Endodermal cell (in vitro differentiated cells): ENCODE measurements at regions not wholly inside any gene's neighbourhood (a gene's known extent, or its start where the extent isn't known, plus 50 kb on each side); places are given as distances from the start of the nearest gene placed in this dataset.

Experiments used
- DNase-seq: peaks from one replicate; pipeline ENCODE4 v3.0.0-alpha.2; 2017
- H3K27ac ChIP-seq: 2 replicates; pipeline ENCODE4 v1.5.1; 2013; ENCODE audit warnings: mild to moderate bottlenecking, low read depth, low read length, moderate library complexity
- H3K27me3 ChIP-seq: 2 replicates; pipeline ENCODE4 v1.6.1; 2013; ENCODE audit warnings: mild to moderate bottlenecking, low read length, moderate library complexity; ENCODE audit not compliant: insufficient read depth, control insufficient read depth, poor library complexity, severe bottlenecking
- H3K36me3 ChIP-seq: 2 replicates; pipeline ENCODE4 v1.7.0; 2013; ENCODE audit warnings: mild to moderate bottlenecking, low read length, moderate library complexity; ENCODE audit not compliant: control insufficient read depth, insufficient read depth
- H3K4me1 ChIP-seq: one replicate; pipeline ENCODE4 v1.7.0; 2013; ENCODE audit warnings: low read length; ENCODE audit not compliant: control insufficient read depth, insufficient read depth
- H3K4me3 ChIP-seq: 2 replicates; pipeline ENCODE4 v1.5.1; 2013; ENCODE audit warnings: mild to moderate bottlenecking, low read length, moderate library complexity
- H3K9ac ChIP-seq: 2 replicates; pipeline ENCODE4 v1.6.1; 2013; ENCODE audit warnings: mild to moderate bottlenecking, low read length, moderate library complexity; ENCODE audit not compliant: poor library complexity, severe bottlenecking; ENCODE audit errors: extremely low read depth
- H3K9me3 ChIP-seq: 2 replicates; pipeline ENCODE4 v1.6.1; 2013; ENCODE audit warnings: mild to moderate bottlenecking, low read length, moderate library complexity; ENCODE audit not compliant: control insufficient read depth
- H3K27ac Mint-ChIP-seq: 2 replicates; pipeline ENCODE4 v1.8.0; 2020; ENCODE audit warnings: mixed read lengths
- H3K27me3 Mint-ChIP-seq: 2 replicates; pipeline ENCODE4 v1.8.0; 2021; ENCODE audit warnings: mild to moderate bottlenecking, mixed read lengths; ENCODE audit not compliant: insufficient read depth
- H3K36me3 Mint-ChIP-seq: 2 replicates; pipeline ENCODE4 v1.8.0; 2020; ENCODE audit warnings: low read depth, mixed read lengths
- H3K4me1 Mint-ChIP-seq: 2 replicates; pipeline ENCODE4 v1.8.0; 2020; ENCODE audit warnings: mixed read lengths
- H3K4me3 Mint-ChIP-seq: 2 replicates; pipeline ENCODE4 v1.8.0; 2020; ENCODE audit warnings: mild to moderate bottlenecking, moderate library complexity, mixed read lengths
- H3K9me3 Mint-ChIP-seq: 2 replicates; pipeline ENCODE4 v1.8.0; 2020; ENCODE audit warnings: mild to moderate bottlenecking, mixed read lengths
- WGBS, 2 experiments: methylation state at CpG; one replicate each; pipeline versions ENCODE4 v1.1.5 to v1.1.7; 2013; ENCODE audit warnings: missing lambda C conversion rate in 2 of 2, mixed read lengths in 1 of 2; ENCODE audit not compliant: insufficient coverage in 1 of 2, insufficient read length in 1 of 2; 5-methylcytosine and 5-hydroxymethylcytosine counted together
- TF ChIP-seq, protein P1 (sequence below): fragments of 200-600 bp; sonication (generic); conservative IDR thresholded peaks from 2 replicates; pipeline ENCODE4 v1.5.0; 2021; ENCODE audit warnings: antibody characterized with exemption, mild to moderate bottlenecking

DNA sequence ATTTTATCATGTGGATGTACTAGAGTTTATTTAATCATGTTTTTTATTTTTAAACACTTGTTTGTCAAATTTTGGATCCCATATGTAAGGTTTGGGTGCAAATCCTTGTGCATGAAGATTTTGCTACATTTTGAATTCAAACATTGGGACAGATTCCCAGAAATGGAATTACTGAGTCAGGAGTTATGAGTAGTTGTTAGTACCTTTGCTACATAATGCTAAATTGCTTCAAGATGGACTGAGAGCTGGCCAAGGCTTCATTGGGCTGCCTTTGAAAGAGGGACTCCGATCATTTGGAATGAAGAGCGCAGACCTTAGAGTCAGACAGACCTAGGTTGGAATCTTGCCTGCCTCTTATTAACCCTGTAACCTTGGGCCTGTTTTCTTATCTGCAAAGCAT lies 154.9 kb upstream of the PWP1 start:
- H3K4me1 ChIP-seq, result no peaks in the 10 kb centered on the region
- no peaks in the 10 kb centered on the region for H3K27me3 ChIP-seq
- TF ChIP-seq, protein P1, sequence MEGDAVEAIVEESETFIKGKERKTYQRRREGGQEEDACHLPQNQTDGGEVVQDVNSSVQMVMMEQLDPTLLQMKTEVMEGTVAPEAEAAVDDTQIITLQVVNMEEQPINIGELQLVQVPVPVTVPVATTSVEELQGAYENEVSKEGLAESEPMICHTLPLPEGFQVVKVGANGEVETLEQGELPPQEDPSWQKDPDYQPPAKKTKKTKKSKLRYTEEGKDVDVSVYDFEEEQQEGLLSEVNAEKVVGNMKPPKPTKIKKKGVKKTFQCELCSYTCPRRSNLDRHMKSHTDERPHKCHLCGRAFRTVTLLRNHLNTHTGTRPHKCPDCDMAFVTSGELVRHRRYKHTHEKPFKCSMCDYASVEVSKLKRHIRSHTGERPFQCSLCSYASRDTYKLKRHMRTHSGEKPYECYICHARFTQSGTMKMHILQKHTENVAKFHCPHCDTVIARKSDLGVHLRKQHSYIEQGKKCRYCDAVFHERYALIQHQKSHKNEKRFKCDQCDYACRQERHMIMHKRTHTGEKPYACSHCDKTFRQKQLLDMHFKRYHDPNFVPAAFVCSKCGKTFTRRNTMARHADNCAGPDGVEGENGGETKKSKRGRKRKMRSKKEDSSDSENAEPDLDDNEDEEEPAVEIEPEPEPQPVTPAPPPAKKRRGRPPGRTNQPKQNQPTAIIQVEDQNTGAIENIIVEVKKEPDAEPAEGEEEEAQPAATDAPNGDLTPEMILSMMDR, result no peak
- H3K4me3 ChIP-seq, result no peak overlapping the region
- H3K27me3 Mint-ChIP-seq, result no peaks in the 10 kb centered on the region
- no peaks in the 10 kb centered on the region for H3K4me1 Mint-ChIP-seq
- peaks cover 5% of the 10 kb centered on the region for H3K9me3 Mint-ChIP-seq
- no peak overlapping the region for H3K27ac Mint-ChIP-seq
- DNase-seq, result no peak
- H3K4me3 Mint-ChIP-seq, result no peak overlapping the region
- no peaks in the 10 kb centered on the region for H3K36me3 ChIP-seq
- no peak overlapping the region for H3K27ac ChIP-seq
- no peaks in the 10 kb centered on the region for H3K36me3 Mint-ChIP-seq
- WGBS, 2 experiments, result 91 to 98% methylated on average over 2 of the region's 2 CpGs
- no peaks in the 10 kb centered on the region for H3K9me3 ChIP-seq
- no peak overlapping the region for H3K9ac ChIP-seq

DNA sequence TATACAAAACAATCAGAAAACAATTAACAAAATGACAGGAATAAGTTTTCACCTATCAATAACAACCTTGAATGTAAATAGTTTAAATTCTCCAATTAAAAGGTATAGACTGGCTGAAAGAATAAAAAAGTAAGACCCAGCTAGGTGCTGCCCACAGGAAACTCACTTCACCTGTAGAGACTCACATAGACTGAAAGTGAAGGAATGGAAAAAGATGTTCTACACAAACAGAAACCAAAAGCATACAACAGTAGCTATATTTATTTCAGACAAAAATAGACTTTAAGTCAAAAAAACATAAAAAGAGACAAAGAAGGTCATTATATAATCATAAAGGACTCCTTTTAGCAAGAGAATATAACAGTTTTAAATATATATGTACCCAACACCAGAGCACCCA lies 152.4 kb upstream of the PWP1 start:
- no peak for DNase-seq
- Mint-ChIP-seq H3K9me3 (peaks cover 5% of the 10 kb centered on the region), H3K4me1 (no peaks in the 10 kb centered on the region), H3K27ac (no peak overlapping the region), H3K27me3 (no peaks in the 10 kb centered on the region), H3K36me3 (no peaks in the 10 kb centered on the region), H3K4me3 (no peak overlapping the region)
- TF ChIP-seq, protein P1, result no peak
- Histone ChIP-seq H3K4me3 (no peak overlapping the region), H3K9ac (no peak overlapping the region), H3K27me3 (no peaks in the 10 kb centered on the region), H3K36me3 (no peaks in the 10 kb centered on the region), H3K9me3 (no peaks in the 10 kb centered on the region), H3K4me1 (no peaks in the 10 kb centered on the region), H3K27ac (no peak overlapping the region)

GRCh38 chr12:107536613-107537012 lies 149.0 kb upstream of the PWP1 start:
- no peaks in the 10 kb centered on the region for H3K36me3 ChIP-seq
- Mint-ChIP-seq H3K4me1 (peaks cover 3% of the 10 kb centered on the region), H3K27me3 (peaks cover 2% of the 10 kb centered on the region), H3K27ac (no peak overlapping the region), H3K9me3 (peaks cover 5% of the 10 kb centered on the region), H3K36me3 (no peaks in the 10 kb centered on the region), H3K4me3 (no peak overlapping the region)
- TF ChIP-seq, protein P1, result no peak
- no peaks in the 10 kb centered on the region for H3K9me3 ChIP-seq
- no peak overlapping the region for H3K4me3 ChIP-seq
- H3K27ac ChIP-seq, result no peak overlapping the region
- no peak for DNase-seq
- no peak overlapping the region for H3K9ac ChIP-seq
- peaks cover 2% of the 10 kb centered on the region for H3K4me1 ChIP-seq
- H3K27me3 ChIP-seq, result no peaks in the 10 kb centered on the region
- 83% methylated on average over 1 of the region's 2 CpGs; no CpG with 5 or more reads in 1 of the 2 experiments for WGBS, 2 experiments
